ENCODE measurements at regions not wholly inside any gene's neighbourhood (a gene's known extent, or its start where the extent isn't known, plus 50 kb on each side); places are given as distances from the start of the nearest gene placed in this dataset.

DNA sequence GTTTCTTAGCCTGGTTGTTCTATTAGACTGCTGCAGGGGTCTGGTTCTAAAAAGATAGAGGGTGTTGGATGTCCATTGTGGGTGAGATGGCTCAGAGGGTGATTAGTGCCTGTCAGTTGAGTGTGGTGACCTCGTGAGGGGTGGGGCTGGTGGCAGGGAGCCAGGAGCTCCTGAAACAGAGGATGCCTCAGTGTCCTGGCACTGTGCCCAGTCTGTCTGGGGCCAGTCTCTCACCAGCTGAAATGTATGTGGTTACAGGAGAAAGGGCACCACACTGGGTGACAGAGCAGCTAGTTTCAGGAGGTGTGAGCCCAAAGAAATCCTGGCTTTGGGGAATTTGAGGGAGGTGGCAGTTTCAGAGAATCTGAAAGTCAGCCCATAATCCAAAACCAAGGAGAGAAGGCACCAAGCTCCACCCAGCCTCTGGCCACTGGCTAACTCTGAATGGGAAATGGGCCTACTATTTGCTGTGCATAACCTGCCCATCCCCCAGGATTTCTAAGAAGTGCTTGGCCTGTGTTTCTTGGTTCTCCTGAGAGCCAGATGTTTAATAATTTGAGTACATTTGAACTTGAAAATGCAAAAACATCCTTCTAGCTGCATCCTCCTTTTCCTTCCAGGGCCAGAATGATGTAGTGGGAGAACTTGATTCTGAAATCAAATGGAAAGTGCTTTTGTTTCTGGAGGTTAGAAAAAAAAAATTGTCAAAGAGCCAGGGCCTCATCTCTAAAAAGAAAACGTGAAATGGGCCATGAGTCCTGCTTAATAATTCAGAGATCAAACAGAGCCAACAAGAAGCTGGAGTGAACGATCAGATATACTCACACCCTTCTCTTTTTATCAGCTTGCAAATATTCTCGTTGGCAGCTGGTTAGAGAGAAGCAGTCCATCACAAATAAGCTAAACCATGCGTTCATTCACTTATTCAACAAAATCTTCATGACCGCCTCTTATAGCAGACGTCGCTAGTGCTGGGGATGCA is 92.3 kb downstream of the B3GNT2 start:
- H3K4me3 ChIP-seq (ENCODE audit: low read depth, low read length) = no peak overlapping the region
- TF ChIP-seq, protein P1, sequence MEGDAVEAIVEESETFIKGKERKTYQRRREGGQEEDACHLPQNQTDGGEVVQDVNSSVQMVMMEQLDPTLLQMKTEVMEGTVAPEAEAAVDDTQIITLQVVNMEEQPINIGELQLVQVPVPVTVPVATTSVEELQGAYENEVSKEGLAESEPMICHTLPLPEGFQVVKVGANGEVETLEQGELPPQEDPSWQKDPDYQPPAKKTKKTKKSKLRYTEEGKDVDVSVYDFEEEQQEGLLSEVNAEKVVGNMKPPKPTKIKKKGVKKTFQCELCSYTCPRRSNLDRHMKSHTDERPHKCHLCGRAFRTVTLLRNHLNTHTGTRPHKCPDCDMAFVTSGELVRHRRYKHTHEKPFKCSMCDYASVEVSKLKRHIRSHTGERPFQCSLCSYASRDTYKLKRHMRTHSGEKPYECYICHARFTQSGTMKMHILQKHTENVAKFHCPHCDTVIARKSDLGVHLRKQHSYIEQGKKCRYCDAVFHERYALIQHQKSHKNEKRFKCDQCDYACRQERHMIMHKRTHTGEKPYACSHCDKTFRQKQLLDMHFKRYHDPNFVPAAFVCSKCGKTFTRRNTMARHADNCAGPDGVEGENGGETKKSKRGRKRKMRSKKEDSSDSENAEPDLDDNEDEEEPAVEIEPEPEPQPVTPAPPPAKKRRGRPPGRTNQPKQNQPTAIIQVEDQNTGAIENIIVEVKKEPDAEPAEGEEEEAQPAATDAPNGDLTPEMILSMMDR (IDR thresholded peaks at IDR 0.05; ENCODE audit: low read depth, low read length) = no peak

- TF ChIP-seq, protein P1 (IDR thresholded peaks at IDR 0.05; ENCODE audit: low read depth, low read length) = no peak
- H3K4me3 ChIP-seq (ENCODE audit: low read depth, low read length) = no peak overlapping the region
Measured at GRCh38 chr2:62287282-62287681, 91.4 kb downstream of the B3GNT2 start.

DNA sequence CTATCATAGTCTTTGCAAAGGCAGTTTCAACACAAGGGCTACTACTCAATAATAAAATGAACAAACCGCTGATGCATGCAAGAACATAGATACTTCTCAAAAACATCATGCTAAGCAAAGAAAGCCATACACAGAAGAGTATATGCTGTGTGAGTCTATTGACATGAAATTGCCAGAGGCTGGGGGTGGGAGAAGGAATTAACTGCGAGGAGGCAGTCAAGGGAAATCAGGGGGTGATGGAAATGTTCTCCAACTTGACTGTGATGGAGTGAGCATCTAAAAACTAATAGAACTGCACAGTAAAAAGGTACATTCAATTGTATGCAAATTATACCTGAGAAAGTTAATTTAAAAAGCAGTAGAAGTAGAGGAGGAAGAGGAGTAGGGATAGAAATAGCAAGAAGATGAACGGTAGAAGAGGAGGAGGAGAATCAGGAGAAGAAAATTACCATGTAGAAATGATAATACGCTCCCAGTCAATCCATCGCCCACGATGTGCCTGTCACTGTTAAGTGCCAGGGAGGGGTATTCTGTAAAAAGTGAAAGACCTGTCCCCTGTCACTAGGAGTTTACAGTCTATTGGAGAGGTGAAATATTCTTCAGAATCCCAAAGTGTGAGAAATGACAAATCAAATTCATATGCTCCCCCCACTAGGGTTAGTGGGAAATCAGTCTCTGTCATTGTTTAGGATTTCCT is 90.3 kb downstream of the B3GNT2 start:
- H3K4me3 ChIP-seq (ENCODE audit: low read depth, low read length) = no peak overlapping the region
- TF ChIP-seq, protein P1 (IDR thresholded peaks at IDR 0.05; ENCODE audit: low read depth, low read length) = no peak

- TF ChIP-seq, protein P1 (IDR thresholded peaks at IDR 0.05; ENCODE audit: low read depth, low read length) = no peak
- no peak overlapping the region for H3K4me3 ChIP-seq (ENCODE audit: low read depth, low read length)
Measured at GRCh38 chr2:62284980-62285379, 89.1 kb downstream of the B3GNT2 start.

DNA sequence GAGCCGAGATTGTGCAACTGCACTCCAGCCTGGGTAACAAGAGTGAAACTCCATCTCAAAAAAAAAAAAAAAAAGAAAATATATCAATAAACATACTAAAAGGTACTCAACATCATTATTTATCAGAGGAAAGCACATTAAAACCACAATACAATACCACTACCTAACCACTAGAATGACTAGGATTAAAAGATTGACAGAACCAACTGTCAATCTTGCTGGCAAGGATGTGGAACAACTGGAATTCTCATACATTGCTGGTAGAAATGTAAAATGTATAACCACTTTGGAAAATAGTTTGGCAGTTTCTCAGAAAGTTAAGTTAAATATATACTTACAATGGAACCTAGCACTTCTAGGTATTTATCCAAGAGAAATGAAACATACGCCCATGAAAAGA is 88.6 kb downstream of the B3GNT2 start:
- no peak overlapping the region for H3K4me3 ChIP-seq (ENCODE audit: low read depth, low read length)
- TF ChIP-seq, protein P1 (IDR thresholded peaks at IDR 0.05; ENCODE audit: low read depth, low read length) = no peak

- TF ChIP-seq, protein P1 (IDR thresholded peaks at IDR 0.05; ENCODE audit: low read depth, low read length) = no peak
- H3K4me3 ChIP-seq (ENCODE audit: low read depth, low read length) = no peak overlapping the region
Measured at GRCh38 chr2:62283147-62283546, 87.2 kb downstream of the B3GNT2 start.

GRCh38 chr2:62281663-62282062 is 85.7 kb downstream of the B3GNT2 start:
- H3K4me3 ChIP-seq (ENCODE audit: low read depth, low read length) = no peak overlapping the region
- TF ChIP-seq, protein P1 (IDR thresholded peaks at IDR 0.05; ENCODE audit: low read depth, low read length) = no peak
